Astrocyte (in vitro differentiated cells and primary cell): ENCODE measurements at regions not wholly inside any gene's neighbourhood (a gene's known extent, or its start where the extent isn't known, plus 50 kb on each side); places are given as distances from the start of the nearest gene placed in this dataset.

Experiments used
- DNase-seq: peaks from one replicate; pipeline ENCODE4 v3.0.0-alpha.2; 2010; ENCODE audit warnings: low read depth
- FAIRE-seq: peaks from 2 replicates; lab custom pipeline; 2011; peaks lifted over from hg19 to GRCh38; lab: Jason Lieb, UNC
- H2AFZ ChIP-seq: 2 replicates; pipeline ENCODE4 v1.6.0; 2012; ENCODE audit warnings: low read depth, low read length, inconsistent platforms
- H3K27ac ChIP-seq: 2 replicates; pipeline ENCODE4 v1.5.1; 2011; ENCODE audit warnings: low read depth, low read length, inconsistent platforms
- H3K27me3 ChIP-seq: 2 replicates; pipeline ENCODE4 v1.6.0; 2011; ENCODE audit warnings: low read length, inconsistent platforms; ENCODE audit not compliant: insufficient read depth
- H3K36me3 ChIP-seq: 2 replicates; pipeline ENCODE4 v1.5.1; 2011; ENCODE audit warnings: low read length, inconsistent platforms; ENCODE audit not compliant: insufficient read depth
- H3K4me1 ChIP-seq: 2 replicates; pipeline ENCODE4 v1.5.1; 2011; ENCODE audit warnings: low read length, inconsistent platforms; ENCODE audit not compliant: insufficient read depth
- H3K4me2 ChIP-seq: 2 replicates; pipeline ENCODE4 v1.6.0; 2012; ENCODE audit warnings: low read length, inconsistent platforms
- H3K4me3 ChIP-seq: 2 replicates; pipeline ENCODE4 v1.5.1; 2011; ENCODE audit warnings: low read depth, mild to moderate bottlenecking, low read length, inconsistent platforms; ENCODE audit not compliant: insufficient read depth
- H3K79me2 ChIP-seq: 2 replicates; pipeline ENCODE4 v1.6.0; 2012; ENCODE audit warnings: mild to moderate bottlenecking, low read length, inconsistent platforms; ENCODE audit not compliant: insufficient read depth
- H3K9ac ChIP-seq: 2 replicates; pipeline ENCODE4 v1.6.0; 2012; ENCODE audit warnings: mild to moderate bottlenecking, low read length, inconsistent platforms
- H3K9me3 ChIP-seq: 2 replicates; pipeline ENCODE4 v1.5.1; 2012; ENCODE audit warnings: low read depth, mild to moderate bottlenecking, low read length, inconsistent platforms; ENCODE audit not compliant: insufficient read depth
- H4K20me1 ChIP-seq: 2 replicates; pipeline ENCODE4 v1.6.0; 2012; ENCODE audit warnings: low read length, inconsistent platforms; ENCODE audit not compliant: insufficient read depth
- H3K27ac Mint-ChIP-seq: one replicate; pipeline ENCODE4 v1.8.0; 2021; ENCODE audit warnings: mild to moderate bottlenecking, mixed read lengths; ENCODE audit not compliant: unreplicated experiment
- H3K27me3 Mint-ChIP-seq: one replicate; pipeline ENCODE4 v1.8.0; 2021; ENCODE audit warnings: low read depth, mixed read lengths; ENCODE audit not compliant: unreplicated experiment
- H3K36me3 Mint-ChIP-seq: one replicate; pipeline ENCODE4 v1.8.0; 2021; ENCODE audit warnings: low read depth, mixed read lengths; ENCODE audit not compliant: unreplicated experiment
- H3K4me1 Mint-ChIP-seq: one replicate; pipeline ENCODE4 v1.8.0; 2021; ENCODE audit warnings: low read depth, mixed read lengths; ENCODE audit not compliant: unreplicated experiment
- H3K4me3 Mint-ChIP-seq: one replicate; pipeline ENCODE4 v1.8.0; 2021; ENCODE audit warnings: mild to moderate bottlenecking, moderate library complexity, mixed read lengths; ENCODE audit not compliant: unreplicated experiment
- H3K9me3 Mint-ChIP-seq: one replicate; pipeline ENCODE4 v1.8.0; 2021; ENCODE audit warnings: mild to moderate bottlenecking, mixed read lengths; ENCODE audit not compliant: unreplicated experiment
- CTCF ChIP-seq: IDR thresholded peaks from 2 replicates; pipeline ENCODE4 v1.5.1; 2011; ENCODE audit warnings: low read depth, mild to moderate bottlenecking, inconsistent platforms, low read length, moderate library complexity; ENCODE audit not compliant: insufficient read depth
- EZH2 ChIP-seq: IDR thresholded peaks from 2 replicates; pipeline ENCODE4 v1.6.1; 2012; ENCODE audit warnings: mild to moderate bottlenecking, low read length, inconsistent platforms; ENCODE audit not compliant: insufficient read depth

DNA sequence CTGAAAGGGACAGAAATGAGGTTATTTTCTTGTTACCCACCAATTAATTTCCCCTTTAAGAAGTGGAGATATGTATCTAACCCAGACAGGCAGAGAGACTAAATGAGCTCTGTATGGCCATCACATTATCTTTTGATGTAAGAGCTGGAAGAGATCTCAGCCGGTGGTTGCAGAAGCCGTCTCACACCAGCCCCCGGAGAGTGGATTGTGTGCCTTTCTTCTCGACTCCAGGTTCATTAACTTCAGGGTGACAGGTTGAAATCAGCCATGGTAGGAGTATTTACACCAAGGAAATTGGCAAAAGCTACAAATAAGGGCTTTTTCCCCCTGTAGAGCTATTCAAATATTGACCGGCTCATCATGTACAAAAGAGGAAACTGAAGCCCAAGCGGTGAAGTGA lies 580.3 kb upstream of the CADM1 start:
- no peak overlapping the region for H3K4me3 Mint-ChIP-seq
- H2AFZ ChIP-seq = no peak overlapping the region
- peaks cover 26% of the 10 kb centered on the region for H3K27me3 Mint-ChIP-seq
- H3K36me3 ChIP-seq = no peaks in the 10 kb centered on the region
- no peaks in the 10 kb centered on the region for H3K4me1 ChIP-seq
- peaks cover 10% of the 10 kb centered on the region for H3K9me3 Mint-ChIP-seq
- DNase-seq (no peak), FAIRE-seq (no peak)
- no peaks in the 10 kb centered on the region for H4K20me1 ChIP-seq
- H3K27ac Mint-ChIP-seq = no peak overlapping the region
- H3K79me2 ChIP-seq = no peaks in the 10 kb centered on the region
- H3K4me3 ChIP-seq = no peak overlapping the region
- H3K9me3 ChIP-seq = no peaks in the 10 kb centered on the region
- TF ChIP-seq CTCF (no peak), EZH2 (no peak)
- H3K27ac ChIP-seq = no peak overlapping the region
- H3K27me3 ChIP-seq = peaks cover 2% of the 10 kb centered on the region
- no peak overlapping the region for H3K4me2 ChIP-seq
- no peaks in the 10 kb centered on the region for H3K4me1 Mint-ChIP-seq
- no peak overlapping the region for H3K9ac ChIP-seq
- no peaks in the 10 kb centered on the region for H3K36me3 Mint-ChIP-seq

DNA sequence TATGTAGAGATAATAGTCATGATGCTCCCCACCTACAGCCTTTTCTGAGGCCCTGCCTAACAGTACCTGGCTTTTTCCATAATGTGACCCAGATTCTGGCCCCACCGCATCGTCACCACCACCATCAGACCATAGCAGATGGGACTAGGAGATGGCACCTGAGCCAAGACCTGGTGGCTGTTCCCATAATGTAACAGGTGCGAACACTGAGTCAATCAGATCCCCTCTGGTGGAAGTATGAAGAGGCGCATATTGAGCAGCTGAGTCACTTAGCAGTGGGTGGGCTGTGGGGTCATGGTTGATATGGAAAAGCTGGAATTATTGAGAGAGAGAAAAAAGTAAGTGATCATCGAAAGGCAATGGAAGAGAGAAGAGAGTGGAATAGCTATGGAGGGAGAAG lies 578.0 kb upstream of the CADM1 start:
- TF ChIP-seq CTCF (no peak), EZH2 (no peak)
- no peak overlapping the region for H3K9ac ChIP-seq

GRCh38 chr11:116079580-116079979 lies 575.4 kb upstream of the CADM1 start:
- peaks cover 13% of the 10 kb centered on the region for H3K27me3 Mint-ChIP-seq
- Histone ChIP-seq H3K4me1 (no peaks in the 10 kb centered on the region), H3K9ac (no peak overlapping the region), H3K4me3 (no peak overlapping the region), H2AFZ (no peak overlapping the region), H3K27me3 (peaks cover 2% of the 10 kb centered on the region), H3K4me2 (no peak overlapping the region), H3K36me3 (no peaks in the 10 kb centered on the region), H3K79me2 (no peaks in the 10 kb centered on the region), H3K27ac (no peak overlapping the region), H3K9me3 (no peaks in the 10 kb centered on the region), H4K20me1 (no peaks in the 10 kb centered on the region)
- peaks cover 9% of the 10 kb centered on the region for H3K9me3 Mint-ChIP-seq
- no peak for TF ChIP-seq CTCF
- TF ChIP-seq EZH2 = no peak
- no peak overlapping the region for H3K4me3 Mint-ChIP-seq
- no peaks in the 10 kb centered on the region for H3K36me3 Mint-ChIP-seq
- FAIRE-seq (no peak), DNase-seq (no peak)
- no peaks in the 10 kb centered on the region for H3K4me1 Mint-ChIP-seq
- H3K27ac Mint-ChIP-seq = no peak overlapping the region

More for the DNA sequence above, 578.0 kb upstream of the CADM1 start:
- Mint-ChIP-seq H3K36me3 (no peaks in the 10 kb centered on the region), H3K9me3 (peaks cover 9% of the 10 kb centered on the region), H3K27ac (no peak overlapping the region), H3K4me3 (no peak overlapping the region), H3K27me3 (peaks cover 19% of the 10 kb centered on the region), H3K4me1 (no peaks in the 10 kb centered on the region)
- Histone ChIP-seq H3K36me3 (no peaks in the 10 kb centered on the region), H3K4me1 (no peaks in the 10 kb centered on the region), H3K9me3 (no peaks in the 10 kb centered on the region), H4K20me1 (no peaks in the 10 kb centered on the region), H3K4me2 (no peak overlapping the region), H3K27me3 (peaks cover 3% of the 10 kb centered on the region), H3K27ac (no peak overlapping the region), H3K79me2 (no peaks in the 10 kb centered on the region), H3K4me3 (no peak overlapping the region), H2AFZ (no peak overlapping the region)
- DNase-seq (no peak), FAIRE-seq (no peak)
